ENCODE measurements at regions not wholly inside any gene's neighbourhood (a gene's known extent, or its start where the extent isn't known, plus 50 kb on each side); places are given as distances from the start of the nearest gene placed in this dataset.
"Not testable (repeated sequence)": the region's sequence is repeated elsewhere in the genome, so short reads cannot be mapped to it uniquely, and the experiment has no call there.

DNA sequence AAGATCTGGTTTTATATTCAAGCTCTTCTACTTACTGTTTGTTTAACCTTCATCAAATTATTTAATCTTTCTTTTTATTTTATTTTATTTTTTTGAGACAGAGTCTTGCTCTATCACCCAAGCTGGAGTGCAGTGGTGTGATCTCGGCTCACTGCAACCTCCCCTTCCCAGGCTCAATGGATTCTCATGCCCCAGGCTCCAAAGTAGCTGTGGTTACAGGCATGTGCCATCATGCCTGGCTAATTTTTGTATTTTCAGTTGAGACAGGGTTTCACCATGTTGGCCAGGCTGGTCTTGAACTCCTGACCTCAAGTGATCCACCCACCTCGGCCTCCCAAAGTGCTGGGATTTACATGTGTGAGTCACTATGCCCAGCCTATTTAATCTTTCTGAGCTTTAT, 821.5 kb upstream of the ATXN7L3B start:
- not testable (repeated sequence) for DNase-seq

DNA sequence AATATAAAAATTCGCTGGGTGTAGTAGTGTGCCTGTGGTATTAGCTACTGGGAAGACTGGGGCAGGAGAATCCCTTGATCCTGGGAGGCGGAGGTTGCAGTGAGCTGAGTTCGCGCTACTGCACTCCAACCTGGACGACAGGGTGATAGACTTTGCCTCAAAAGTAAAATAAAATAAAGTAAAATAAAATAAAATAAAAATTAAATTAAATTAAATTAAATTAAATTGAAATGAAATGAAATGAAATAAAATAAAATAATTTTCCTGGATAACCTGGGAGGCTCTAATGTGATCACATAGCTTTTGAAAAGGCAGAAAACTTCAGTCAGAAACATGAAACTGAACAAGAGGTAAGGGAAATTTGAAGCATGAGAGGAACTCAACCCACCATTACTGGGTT, 818.4 kb upstream of the ATXN7L3B start:
- DNase-seq: no peak

DNA sequence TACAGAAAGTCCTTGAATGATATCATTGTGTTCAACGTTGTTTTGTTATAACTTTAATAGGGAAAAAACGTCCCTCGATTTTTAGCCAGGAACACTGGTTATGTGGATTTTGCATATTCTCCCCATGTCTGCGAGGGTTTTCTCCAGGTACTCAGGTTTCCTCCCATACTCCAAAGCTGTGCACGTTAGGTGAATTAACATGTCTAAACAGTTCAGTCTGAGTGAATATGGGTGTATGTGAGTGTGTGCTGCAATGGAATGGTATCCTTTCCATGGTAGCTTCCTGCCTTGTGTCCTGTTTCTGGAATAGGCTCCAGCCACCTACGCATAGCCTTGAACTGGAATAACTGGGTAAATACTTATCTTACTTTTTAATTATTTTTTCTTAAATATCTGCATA, 810.8 kb upstream of the ATXN7L3B start:
- no peak for DNase-seq

DNA sequence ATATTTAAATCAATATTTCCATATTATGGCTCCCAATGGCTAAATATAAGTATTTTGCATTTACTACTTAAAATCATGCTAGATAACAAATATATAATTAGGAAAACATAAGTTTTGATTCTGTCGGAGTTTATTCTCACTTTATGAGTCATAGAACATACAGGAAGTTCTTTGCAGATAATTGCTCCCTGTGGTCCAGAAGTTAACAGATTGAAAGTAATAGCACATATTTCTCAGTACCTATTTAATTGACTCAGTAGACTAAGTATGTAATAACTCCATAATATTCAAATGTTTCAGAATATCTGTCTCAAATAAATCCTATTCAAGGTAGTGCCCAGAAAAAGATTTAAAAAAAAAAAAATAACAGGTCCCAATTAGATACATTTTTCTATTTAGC, 806.0 kb upstream of the ATXN7L3B start:
- no peak for DNase-seq

DNA sequence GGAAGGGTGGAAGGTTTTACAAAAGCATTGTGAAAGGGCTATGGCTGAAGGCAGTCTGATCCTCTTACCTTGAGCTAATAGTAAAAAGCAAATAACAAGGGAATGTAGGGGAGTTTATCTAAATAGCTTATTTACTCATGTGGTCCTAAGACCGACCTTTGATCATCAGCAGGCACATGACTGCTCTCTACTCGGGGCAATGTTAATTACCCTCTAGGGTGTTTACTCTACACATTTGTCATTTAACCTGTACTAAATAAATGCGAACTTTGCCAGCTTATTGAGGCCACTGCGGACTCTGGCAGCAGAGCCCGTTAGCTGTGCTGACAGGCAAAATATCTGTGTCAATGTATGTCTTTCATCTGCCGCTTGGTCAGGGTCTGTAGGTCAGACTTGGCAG, 768.3 kb upstream of the ATXN7L3B start:
- DNase-seq: no peak

DNA sequence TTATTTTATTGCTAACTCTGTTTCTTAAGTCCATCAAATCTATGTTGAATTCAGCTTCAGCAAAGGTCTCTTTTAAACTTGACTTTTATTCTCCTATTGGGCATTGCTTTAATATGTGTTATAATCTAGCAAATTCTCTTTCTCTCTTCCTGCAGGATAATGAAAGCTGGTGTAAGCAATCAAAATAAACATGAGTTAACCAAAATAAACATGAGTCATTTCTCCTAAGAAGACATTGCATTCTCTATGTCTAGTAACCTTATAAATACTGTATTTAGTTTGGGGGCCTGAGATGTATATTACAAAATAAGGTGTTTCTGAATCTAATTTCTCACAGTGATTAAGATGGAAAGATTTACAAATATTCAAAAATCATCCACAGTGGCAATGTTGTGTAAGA, 739.1 kb upstream of the ATXN7L3B start:
- DNase-seq: no peak

DNA sequence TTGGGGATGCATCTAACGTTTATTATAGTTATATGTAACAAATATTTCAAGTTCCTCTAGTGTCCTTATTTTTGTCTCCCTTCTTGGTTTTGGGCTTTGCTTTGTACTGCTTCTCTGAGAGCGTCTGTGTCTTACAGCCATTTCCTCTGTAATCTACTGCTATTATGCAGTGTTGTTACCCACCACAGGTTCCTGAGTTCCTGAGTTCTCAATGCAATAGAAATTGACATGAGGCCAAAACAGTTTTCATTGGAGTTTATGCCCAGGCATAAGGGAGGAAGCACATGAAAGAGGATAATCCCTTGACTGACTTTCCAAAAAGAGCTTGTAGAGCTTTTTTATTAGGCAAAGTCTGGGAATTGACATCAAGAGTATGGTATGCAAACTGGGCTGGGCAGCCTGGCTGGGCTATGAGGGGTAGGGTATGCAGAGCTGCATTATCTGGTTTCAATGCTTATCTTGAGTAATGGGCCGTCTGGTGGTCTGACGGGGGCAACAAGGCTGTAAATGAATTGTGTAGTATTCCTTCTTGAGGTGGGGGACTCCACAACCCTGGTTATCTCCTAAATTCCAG, 722.5 kb upstream of the ATXN7L3B start:
- DNase-seq: no peak

DNA sequence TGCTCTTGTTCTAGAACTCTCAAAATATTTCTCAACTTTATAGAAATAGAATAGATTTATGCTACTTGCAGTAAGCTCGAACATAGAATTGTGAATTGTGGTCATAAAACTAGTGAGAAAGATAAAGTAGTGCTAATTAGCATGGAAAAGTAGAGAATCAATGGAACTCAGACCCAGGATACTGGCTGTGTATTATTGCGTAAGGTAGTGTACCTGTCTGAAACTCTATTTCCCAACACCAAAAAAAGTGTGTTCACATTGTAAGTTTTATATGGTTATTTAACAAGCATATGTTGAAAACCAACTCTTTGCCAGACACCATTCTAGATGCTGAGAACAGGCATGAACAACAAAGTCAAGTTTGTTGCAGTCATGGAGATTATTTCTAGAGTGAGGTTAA, 720.5 kb upstream of the ATXN7L3B start:
- DNase-seq: no peak

DNA sequence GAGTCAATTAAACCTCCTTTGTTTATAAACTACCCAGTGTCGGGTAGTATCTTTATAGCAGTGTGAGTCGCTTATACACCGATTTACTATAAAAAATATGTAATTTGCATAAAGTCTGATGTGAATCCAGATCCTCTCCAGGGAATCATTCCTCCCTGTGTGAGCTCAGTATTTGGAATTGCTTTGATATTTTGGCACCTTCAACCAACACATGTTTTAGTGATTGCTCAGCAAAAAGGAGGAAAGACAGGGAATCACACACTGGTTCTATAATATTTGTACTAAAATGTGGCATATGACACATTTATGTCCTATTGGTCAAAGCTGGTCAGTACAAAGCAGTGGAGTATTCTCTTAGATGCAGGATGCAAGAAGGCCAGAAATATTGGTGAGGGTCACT, 703.9 kb upstream of the ATXN7L3B start:
- peak; percentile 0 for DNase-seq

DNA sequence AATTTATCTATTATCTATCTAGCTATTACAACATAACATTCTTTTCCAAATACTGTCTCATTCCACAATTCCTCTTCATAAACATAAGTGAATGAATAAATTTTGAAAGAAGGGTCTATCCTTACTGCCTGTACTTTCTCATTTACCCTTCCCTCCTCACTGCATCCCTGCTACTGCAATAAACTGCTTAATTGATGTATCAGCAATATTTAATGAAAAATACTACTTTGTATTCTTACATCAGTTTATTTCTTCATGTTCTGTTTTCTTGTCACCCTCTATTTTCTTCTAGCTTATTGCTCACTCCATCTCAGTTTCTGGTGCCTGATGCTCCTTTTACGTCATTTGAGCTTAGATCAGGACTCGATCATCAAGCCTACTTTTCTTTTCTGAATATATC, 695.7 kb upstream of the ATXN7L3B start:
- DNase-seq: no peak

DNA sequence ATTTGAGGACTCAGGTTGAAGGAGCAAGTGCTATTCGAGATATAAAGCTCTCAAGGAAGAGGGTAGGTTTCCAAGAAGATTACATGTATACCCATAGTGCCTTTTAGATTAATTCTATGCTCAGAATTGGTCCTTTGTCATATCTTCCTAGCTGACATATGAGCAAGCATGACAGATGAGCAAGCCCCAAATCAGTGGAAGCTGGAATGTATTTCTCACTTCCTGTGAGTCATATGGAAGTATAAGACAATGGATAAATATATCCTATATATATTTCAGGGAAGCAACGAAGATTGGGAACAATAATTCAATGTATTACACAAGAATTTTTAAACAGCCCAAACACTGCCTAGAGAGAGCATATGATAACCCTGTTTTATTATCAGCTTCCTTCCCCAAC, 674.1 kb upstream of the ATXN7L3B start:
- peak; percentile 60 for DNase-seq

DNA sequence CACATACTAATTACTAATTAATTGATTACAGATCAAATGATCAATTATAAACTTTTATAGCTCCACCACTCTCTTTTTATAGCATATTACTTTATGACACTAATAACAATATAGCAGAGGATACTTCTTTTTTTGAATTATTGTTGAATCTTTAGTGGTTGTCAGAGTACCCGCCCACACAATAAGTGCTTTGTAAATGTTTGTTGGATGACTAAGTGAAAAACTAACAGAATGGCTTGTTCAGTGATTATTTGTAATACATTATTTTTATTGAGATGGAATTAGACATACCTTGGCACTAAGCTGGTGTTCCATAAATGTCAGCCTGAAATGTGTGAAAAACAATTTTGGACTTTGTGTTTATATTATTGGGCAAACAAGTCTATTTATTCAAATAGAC, 670.5 kb upstream of the ATXN7L3B start:
- DNase-seq: no peak

DNA sequence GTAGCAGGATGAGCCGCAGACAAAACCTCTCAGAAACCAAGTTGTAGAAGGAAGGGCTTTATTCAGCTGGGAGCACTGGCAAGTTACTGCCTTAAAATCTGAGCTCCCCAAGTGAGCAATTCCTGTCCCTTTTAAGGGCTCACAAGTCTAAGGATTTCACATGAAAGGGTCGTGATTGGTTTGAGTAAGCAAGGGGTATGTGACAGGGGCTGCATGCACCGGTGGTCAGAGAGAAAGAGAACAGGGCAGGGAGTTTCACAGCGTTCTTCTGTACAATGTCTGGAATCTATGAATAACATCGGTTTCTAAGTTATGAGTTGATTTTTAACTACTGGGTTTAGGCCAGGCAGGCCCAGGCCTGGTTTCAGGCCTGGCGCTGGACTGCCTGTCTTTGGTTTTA, 660.3 kb upstream of the ATXN7L3B start:
- not testable (repeated sequence) for DNase-seq

DNA sequence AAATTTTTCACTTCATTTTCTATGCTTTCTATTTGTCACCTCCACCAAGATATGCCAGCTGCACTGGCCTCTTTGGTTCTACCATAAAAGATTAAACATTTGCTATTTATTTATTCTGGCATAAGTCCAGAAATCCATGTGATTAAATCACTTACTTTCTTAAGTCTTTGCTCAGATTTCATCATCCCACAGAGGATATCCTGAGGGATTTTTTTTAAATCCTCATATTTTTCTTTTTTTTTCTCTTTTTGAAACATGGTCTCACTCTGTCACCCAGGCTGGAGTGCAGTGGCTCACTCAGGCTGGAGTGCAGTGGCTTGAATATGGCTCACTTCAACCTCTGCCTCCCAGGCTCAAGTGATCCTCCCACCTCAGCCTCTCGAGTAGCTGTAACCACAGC, 645.4 kb upstream of the ATXN7L3B start:
- peak; percentile 25 for DNase-seq

DNA sequence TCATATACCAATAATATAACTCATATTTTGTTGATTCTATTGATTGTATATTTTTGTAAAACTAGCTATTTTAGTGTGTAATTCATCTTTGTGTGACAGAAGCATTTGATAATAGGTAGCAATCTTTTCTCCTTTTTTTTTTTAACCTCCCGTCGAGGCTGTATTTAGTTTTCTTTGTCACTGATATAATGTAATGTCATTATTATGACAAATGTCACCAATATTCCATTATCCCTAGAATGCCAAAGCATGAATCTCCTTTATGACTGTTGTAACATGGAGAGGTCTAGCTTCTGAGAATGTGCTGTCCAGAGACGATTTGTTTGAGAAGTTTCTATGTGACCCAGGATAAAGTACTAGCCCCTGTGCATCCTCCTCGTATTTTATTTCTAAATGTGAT, 639.0 kb upstream of the ATXN7L3B start:
- no peak for DNase-seq

DNA sequence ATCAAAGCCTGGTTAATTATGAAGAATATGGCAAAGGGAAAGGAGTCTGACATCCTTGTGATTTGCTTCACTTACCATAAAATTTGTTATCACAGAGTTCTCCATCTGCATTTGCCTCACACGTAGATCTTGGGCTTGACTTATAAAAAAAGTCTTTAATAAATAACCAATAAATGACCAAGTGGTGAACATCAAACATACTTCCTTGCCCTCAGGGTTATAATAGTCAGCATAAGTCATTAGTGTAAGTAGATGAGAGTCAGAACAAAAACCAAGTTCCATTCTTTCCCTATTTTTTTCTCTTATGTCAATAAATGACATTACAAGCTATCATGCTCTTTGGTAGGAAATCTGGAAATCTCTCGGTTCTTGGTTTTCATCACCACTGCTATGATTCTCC, 635.4 kb upstream of the ATXN7L3B start:
- DNase-seq: no peak

DNA sequence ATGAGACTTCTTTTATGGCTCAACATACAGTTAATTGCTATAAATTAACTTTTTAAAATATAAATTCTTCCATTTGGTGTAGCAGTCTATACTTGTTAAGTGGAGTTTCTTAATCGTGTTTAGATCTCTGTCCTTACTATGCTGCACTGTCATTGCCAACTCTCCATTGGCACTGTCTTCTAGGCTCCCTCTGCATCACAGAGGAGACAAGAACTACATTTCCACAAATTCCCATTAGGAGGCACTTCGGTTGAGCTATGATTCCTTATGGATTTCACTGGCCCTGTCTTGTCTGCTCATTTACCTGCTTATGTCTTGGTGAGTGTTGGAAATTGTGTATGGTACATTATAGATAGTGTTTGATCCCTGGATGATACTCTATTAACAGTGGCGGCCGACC, 630.9 kb upstream of the ATXN7L3B start:
- DNase-seq: no peak

DNA sequence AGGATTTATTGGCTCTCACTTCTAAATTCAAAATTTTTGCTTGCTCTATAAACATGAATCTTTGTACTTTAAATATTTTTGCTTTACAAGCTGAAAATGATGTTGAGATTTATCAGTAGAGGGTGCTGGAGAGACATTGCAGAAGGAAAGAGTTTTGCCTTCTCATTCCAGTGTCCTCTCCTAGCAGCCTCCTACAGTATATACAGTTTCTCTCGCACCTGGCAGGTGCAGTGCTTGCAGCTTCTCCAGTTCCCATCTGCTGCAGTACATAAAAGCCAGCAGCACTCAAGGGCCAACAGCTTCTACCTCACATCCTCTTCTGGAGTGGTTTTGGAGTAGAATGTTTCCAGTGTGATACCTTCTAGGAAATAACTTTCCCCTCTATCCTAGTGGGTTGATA, 601.8 kb upstream of the ATXN7L3B start:
- no peak for DNase-seq

DNA sequence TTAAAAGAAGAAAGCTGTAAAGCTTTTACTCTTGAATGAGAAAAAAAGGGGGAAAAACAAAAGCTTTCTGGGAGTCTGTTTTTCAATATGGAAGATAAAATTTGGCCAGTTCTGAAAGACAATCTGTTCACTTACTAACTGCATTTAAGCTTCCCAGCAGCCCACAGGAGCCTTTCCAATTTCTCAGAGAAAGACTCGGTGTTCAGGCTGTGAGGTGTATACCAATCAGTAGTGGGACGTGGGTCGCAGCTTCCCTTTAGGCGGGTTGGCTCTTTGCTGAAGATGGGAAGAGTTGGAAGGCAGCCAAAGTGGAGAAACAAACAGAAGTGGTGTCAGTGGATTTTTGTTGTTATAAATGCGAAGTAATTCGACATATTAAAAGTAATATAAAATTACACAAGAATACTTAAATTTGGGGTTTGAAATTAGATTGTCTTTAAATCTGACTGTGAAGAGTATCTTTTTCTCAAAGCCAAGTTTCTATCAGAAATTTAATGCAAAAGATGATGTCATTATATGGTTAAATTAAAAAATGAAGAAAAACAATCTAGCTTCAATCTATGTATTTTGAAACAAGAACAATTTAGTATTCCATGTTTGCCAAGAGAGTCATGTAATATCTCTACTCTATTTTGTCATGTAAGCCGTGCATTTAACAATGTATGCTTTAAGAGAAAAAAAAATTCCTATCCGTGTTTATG, 590.2 kb upstream of the ATXN7L3B start:
- DNase-seq: no peak

DNA sequence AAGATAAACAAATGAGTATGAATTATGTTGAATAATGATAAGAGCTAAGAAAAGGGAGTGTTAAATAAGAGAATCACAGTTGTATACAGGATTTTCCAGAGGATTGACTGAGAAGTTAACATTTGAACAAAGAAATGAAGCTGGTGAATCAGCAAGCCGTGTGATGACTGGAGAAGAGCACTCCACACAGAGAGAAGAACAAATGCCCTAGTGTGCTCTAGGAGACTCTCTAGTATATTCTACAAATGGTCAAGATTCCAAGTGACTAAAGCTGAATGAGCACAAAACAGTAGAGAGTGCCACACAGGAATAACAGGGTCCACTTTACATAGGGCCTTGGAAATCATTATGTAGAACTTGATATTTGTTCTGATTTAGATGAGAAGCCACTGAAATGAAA, 587.1 kb upstream of the ATXN7L3B start:
- DNase-seq: no peak

DNA sequence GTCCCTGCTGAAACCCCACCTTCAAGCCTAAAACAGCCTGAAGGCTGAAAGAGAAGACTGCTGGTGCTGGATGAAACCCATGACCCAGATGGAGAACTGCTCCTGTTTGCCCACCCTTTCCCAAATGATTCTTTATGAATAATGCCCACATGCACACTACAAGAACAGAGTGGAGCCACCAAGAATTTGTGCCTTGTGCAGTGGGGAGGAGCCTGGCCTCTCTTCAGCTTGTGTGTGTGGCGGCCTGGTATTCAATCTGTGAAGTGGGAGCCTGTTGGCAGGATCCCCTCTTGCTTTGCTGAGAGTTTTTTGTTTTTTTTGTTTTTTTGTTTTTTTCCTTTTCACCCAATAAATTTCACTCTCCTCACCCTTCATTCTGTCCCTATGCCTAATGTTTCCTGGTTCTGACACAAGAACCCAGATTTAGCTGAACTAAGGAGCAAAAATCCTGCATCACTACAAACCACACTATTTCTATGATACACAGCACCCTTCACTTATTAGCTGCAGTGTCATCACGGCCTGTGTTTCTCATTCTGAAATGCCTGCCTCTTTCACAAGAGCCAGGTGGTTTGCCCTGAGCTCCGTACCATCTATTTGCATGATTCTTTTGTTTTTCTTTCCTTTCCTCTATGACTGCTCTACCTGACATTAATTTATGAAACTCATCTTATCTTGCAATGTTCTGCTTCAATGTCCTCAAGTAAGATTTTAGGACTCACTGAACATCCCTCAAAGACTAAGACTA, 585.5 kb upstream of the ATXN7L3B start:
- no peak for DNase-seq

DNA sequence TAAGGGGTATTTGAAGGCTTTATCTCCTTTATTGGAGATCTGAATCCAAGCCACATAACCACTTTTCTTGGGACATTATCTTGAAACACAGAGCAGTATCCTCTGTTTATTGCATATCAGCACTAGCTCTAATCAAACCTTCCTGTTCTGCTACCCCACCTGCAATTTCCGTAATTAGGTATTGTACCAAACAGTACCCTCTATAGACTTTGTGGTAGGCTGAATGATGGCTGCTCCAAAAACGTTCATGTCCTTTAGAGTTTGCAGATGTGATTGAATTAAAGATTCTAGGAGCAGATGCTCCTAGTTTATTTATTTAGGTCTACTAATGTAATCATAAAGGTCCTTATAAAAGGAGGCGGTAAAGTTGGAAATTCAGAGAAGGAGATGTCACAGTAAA, 573.0 kb upstream of the ATXN7L3B start:
- no peak for DNase-seq

DNA sequence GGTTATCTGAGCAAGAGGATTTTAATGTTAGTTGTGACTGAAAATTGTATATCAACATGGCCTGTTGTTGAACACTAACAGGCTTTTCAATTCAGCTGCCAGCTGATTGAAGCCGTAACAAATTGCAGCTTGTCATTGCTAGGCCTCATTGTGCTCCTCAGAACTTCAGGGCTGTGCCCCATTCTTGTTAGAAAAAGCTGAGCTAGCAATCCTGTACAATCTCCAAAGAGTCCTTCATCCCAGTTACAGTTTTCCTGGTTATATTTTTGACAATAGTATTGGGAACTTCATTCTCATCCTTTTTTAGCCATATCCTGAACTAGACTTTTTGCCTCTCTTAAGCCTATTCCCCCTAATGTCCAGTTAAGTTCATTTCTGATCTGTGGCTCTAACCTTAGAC, 564.1 kb upstream of the ATXN7L3B start:
- DNase-seq: no peak

DNA sequence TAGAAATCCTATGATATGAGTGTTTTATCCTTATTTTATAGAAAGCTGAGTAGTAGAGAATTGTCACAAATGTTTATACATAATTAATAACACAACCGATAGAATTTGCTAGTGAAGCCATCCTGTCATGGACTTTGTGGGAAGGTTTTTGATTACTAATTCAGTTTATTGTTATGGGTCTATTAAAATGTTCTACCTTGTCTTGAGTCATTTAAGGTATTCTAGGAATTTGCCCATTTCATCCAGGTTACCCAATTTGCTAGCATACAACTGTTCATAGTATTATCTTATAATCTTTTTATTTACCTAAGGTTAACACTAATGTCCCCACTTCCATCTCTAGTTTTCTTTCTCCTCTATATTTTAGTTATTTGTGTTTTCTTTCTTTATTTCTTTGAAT, 553.1 kb upstream of the ATXN7L3B start:
- DNase-seq: no peak

Data from fibroblast of skin of abdomen (primary cell).